Fibroblast of lung (primary cell): ENCODE measurements at regions not wholly inside any gene's neighbourhood (a gene's known extent, or its start where the extent isn't known, plus 50 kb on each side); places are given as distances from the start of the nearest gene placed in this dataset.

ENCODE experiments used
- DNase-seq, 2 donors: peaks; one replicate each; pipeline versions ENCODE4 v3.0.0 to v3.0.0-alpha.2; 2010; ENCODE audit warnings: low read depth in 2 of 2
- H2AFZ ChIP-seq: 2 replicates; pipeline ENCODE4 v1.5.1; 2012; ENCODE audit warnings: low read length, control low read depth, inconsistent platforms
- H3K27ac ChIP-seq: 2 replicates; pipeline ENCODE4 v1.5.1; 2011; ENCODE audit warnings: low read length, control low read depth; ENCODE audit not compliant: insufficient read depth
- H3K27me3 ChIP-seq: 2 replicates; pipeline ENCODE4 v1.5.1; 2011; ENCODE audit warnings: mild to moderate bottlenecking, low read length; ENCODE audit not compliant: control insufficient read depth, insufficient read depth
- H3K36me3 ChIP-seq: 2 replicates; pipeline ENCODE4 v1.5.1; 2011; ENCODE audit warnings: low read length; ENCODE audit not compliant: control insufficient read depth, insufficient read depth
- H3K4me1 ChIP-seq: 2 replicates; pipeline ENCODE4 v1.5.1; 2011; ENCODE audit warnings: low read length; ENCODE audit not compliant: control insufficient read depth, insufficient read depth; ENCODE audit errors: extremely low read depth
- H3K4me2 ChIP-seq: 2 replicates; pipeline ENCODE4 v1.5.1; 2011; ENCODE audit warnings: low read length, control low read depth; ENCODE audit not compliant: insufficient read depth; ENCODE audit errors: extremely low read depth
- H3K4me3 ChIP-seq, 4 experiments: fragments of 200-600 bp in 1 of 4; sonication (generic) in 1 of 4; replicated peaks in 1 of 4; 2 replicates each; pipeline ENCODE4 v1.5.1; 2011 to 2016; ENCODE audit warnings: low read length in 4 of 4, low read depth in 3 of 4, mild to moderate bottlenecking in 3 of 4, control low read depth in 2 of 4, inconsistent platforms in 1 of 4, mixed read lengths in 1 of 4; ENCODE audit not compliant: insufficient read depth in 1 of 4; ENCODE audit errors: control extremely low read depth in 1 of 4
- H3K79me2 ChIP-seq: 2 replicates; pipeline ENCODE4 v1.5.1; 2012; ENCODE audit warnings: mild to moderate bottlenecking, low read length, inconsistent platforms; ENCODE audit not compliant: control insufficient read depth, insufficient read depth
- H3K9ac ChIP-seq: 2 replicates; pipeline ENCODE4 v1.5.1; 2011; ENCODE audit warnings: mild to moderate bottlenecking, low read length, control low read depth; ENCODE audit not compliant: insufficient read depth
- H3K9me3 ChIP-seq: 2 replicates; pipeline ENCODE4 v1.5.1; 2012; ENCODE audit warnings: low read depth, low read length; ENCODE audit not compliant: control insufficient read depth, insufficient read depth
- H4K20me1 ChIP-seq: 2 replicates; pipeline ENCODE4 v1.5.1; 2011; ENCODE audit warnings: low read length; ENCODE audit not compliant: control insufficient read depth, insufficient read depth; ENCODE audit errors: extremely low read depth
- EZH2 ChIP-seq: IDR thresholded peaks from 2 replicates; pipeline ENCODE4 v1.5.1; 2012; ENCODE audit warnings: low read length, control low read depth, mild to moderate bottlenecking; ENCODE audit errors: missing control alignments
- TF ChIP-seq, protein P1 (sequence below), 2 donors: IDR thresholded peaks in 1 of 2; conservative IDR thresholded peaks in 1 of 2; 1 replicate in 1 of 2; 2 replicates in 1 of 2; pipeline ENCODE4 v1.5.1; 2011 to 2012; ENCODE audit warnings: low read length in 2 of 2, control low read depth in 1 of 2, inconsistent platforms in 1 of 2, low read depth in 1 of 2, mild to moderate bottlenecking in 1 of 2

DNA sequence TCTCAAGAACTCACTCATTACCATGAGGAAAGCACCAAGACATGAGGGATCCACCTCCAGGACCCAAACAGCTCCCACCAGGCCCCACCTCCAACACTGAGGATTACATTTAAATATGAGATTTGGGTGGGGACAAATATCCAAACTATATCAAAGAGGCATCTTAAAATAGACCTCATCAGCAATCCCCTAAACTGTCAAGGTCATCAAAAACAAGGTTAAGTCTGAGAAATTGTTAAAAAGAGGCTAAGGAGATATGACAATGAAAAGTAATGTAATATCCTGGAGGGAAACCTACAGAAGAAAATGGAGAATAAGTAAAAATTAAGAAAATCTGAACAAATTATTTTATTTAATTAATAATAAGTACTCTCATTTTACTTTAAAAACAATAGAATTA, 922.3 kb downstream of the HACE1 start:
- no peak overlapping the region for H3K4me2 ChIP-seq
- H3K27me3 ChIP-seq: no peaks in the 10 kb centered on the region
- H2AFZ ChIP-seq: no peak overlapping the region
- no peaks in the 10 kb centered on the region for H3K4me1 ChIP-seq
- no peak overlapping the region for H3K4me3 ChIP-seq
- H3K79me2 ChIP-seq: no peaks in the 10 kb centered on the region
- H3K9me3 ChIP-seq: no peaks in the 10 kb centered on the region
- DNase-seq: no peak
- TF ChIP-seq, protein P1, sequence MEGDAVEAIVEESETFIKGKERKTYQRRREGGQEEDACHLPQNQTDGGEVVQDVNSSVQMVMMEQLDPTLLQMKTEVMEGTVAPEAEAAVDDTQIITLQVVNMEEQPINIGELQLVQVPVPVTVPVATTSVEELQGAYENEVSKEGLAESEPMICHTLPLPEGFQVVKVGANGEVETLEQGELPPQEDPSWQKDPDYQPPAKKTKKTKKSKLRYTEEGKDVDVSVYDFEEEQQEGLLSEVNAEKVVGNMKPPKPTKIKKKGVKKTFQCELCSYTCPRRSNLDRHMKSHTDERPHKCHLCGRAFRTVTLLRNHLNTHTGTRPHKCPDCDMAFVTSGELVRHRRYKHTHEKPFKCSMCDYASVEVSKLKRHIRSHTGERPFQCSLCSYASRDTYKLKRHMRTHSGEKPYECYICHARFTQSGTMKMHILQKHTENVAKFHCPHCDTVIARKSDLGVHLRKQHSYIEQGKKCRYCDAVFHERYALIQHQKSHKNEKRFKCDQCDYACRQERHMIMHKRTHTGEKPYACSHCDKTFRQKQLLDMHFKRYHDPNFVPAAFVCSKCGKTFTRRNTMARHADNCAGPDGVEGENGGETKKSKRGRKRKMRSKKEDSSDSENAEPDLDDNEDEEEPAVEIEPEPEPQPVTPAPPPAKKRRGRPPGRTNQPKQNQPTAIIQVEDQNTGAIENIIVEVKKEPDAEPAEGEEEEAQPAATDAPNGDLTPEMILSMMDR (conservative IDR thresholded peaks at IDR 0.05 in 1 of 2, IDR thresholded peaks at IDR 0.05 in 1 of 2; ENCODE audit: low read depth in 1 of 2, low read length in 2 of 2): no peak
- no peak for TF ChIP-seq EZH2
- H3K9ac ChIP-seq: no peak overlapping the region
- H3K36me3 ChIP-seq: no peaks in the 10 kb centered on the region
- no peak overlapping the region for H3K27ac ChIP-seq
- H4K20me1 ChIP-seq: no peaks in the 10 kb centered on the region

DNA sequence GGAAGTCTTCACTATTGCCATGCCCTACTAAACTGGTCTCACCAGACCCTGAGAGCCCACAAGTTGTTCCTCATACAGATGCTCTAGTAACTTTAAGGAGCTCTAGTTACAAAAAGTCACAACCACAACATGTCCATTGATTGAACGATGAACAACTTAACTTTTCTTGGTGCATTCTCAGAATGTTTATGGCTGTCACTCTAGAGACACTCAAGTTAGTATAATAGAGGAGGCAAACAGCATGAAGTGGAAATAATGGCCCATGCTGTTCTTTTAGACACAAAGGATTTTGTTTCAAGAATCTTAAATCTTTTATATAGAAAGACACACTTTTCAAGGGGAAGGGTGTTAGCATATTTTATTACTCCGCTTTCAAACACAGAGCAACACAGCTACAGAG, 934.4 kb downstream of the HACE1 start:
- TF ChIP-seq, protein P1 (conservative IDR thresholded peaks at IDR 0.05 in 1 of 2, IDR thresholded peaks at IDR 0.05 in 1 of 2; ENCODE audit: low read depth in 1 of 2, low read length in 2 of 2): no peak
- TF ChIP-seq EZH2: no peak
- H3K4me2 ChIP-seq: no peak overlapping the region
- DNase-seq: no peak

DNA sequence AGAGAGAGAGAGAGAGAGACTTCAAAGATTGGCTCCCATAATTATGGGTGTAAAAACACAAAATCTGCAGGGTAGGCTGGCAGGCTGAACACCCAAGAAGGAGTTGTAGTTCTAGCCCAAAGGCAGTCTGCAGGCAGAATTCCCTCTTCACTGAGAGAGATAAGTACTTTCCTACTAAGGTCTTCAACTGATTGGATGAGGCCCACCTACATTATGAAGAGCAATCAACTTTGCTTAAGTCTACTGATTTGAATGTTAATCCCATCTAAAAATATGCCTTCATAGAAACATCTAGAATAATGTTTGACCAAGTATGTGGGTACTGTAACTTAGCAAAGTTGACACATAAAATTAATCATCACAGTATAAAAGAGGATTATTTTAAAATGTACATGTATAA, 949.7 kb downstream of the HACE1 start:
- no peak overlapping the region for H3K9ac ChIP-seq
- DNase-seq: no peak
- no peaks in the 10 kb centered on the region for H3K27me3 ChIP-seq
- H3K4me3 ChIP-seq: no peak overlapping the region
- H3K36me3 ChIP-seq: no peaks in the 10 kb centered on the region
- H3K27ac ChIP-seq: no peak overlapping the region
- H3K9me3 ChIP-seq: no peaks in the 10 kb centered on the region
- no peaks in the 10 kb centered on the region for H3K79me2 ChIP-seq
- TF ChIP-seq, protein P1 (conservative IDR thresholded peaks at IDR 0.05 in 1 of 2, IDR thresholded peaks at IDR 0.05 in 1 of 2; ENCODE audit: low read depth in 1 of 2, low read length in 2 of 2): no peak
- TF ChIP-seq EZH2: no peak
- H4K20me1 ChIP-seq: no peaks in the 10 kb centered on the region
- H3K4me1 ChIP-seq: no peaks in the 10 kb centered on the region
- no peak overlapping the region for H2AFZ ChIP-seq
- H3K4me2 ChIP-seq: no peak overlapping the region

More for the DNA sequence above, 934.4 kb downstream of the HACE1 start:
- H2AFZ ChIP-seq: no peak overlapping the region
- H3K36me3 ChIP-seq: no peaks in the 10 kb centered on the region
- H3K4me3 ChIP-seq: no peak overlapping the region
- no peaks in the 10 kb centered on the region for H4K20me1 ChIP-seq
- H3K9me3 ChIP-seq: no peaks in the 10 kb centered on the region
- H3K27me3 ChIP-seq: no peaks in the 10 kb centered on the region
- no peak overlapping the region for H3K27ac ChIP-seq
- H3K79me2 ChIP-seq: no peaks in the 10 kb centered on the region
- no peak overlapping the region for H3K9ac ChIP-seq
- no peaks in the 10 kb centered on the region for H3K4me1 ChIP-seq
